Activated CD4-positive, alpha-beta memory T cell treated with anti-CD3 and anti-CD28 coated beads for 36 hours (primary cell): ENCODE measurements at regions not wholly inside any gene's neighbourhood (a gene's known extent, or its start where the extent isn't known, plus 50 kb on each side); places are given as distances from the start of the nearest gene placed in this dataset.
"Not testable (repeated sequence)": the region's sequence is repeated elsewhere in the genome, so short reads cannot be mapped to it uniquely, and the experiment has no call there.

ENCODE experiments used
- CTCF ChIA-PET: fragments of 350-600 bp; sonication (Branson Sonifier 250); formaldehyde crosslinking; loops from one replicate; lab custom pipeline; 2021; ENCODE audit warnings: antibody characterized with exemption, inconsistent platforms; lab: Charles Lee
- POLR2A ChIA-PET: fragments of 350-600 bp; sonication (Branson Sonifier 250); formaldehyde crosslinking; loops from one replicate; lab custom pipeline; 2021; ENCODE audit warnings: antibody characterized with exemption; lab: Charles Lee
- DNase-seq: peaks from one replicate; pipeline ENCODE4 v3.0.0-alpha.2; 2020
- H3K27ac Mint-ChIP-seq: one replicate; pipeline ENCODE4 v1.8.0; 2021; ENCODE audit warnings: mixed read lengths
- H3K27me3 Mint-ChIP-seq: one replicate; pipeline ENCODE4 v1.8.0; 2021; ENCODE audit warnings: mixed read lengths
- H3K36me3 Mint-ChIP-seq: one replicate; pipeline ENCODE4 v1.8.0; 2021; ENCODE audit warnings: mixed read lengths
- H3K4me1 Mint-ChIP-seq: one replicate; pipeline ENCODE4 v1.8.0; 2021; ENCODE audit warnings: low read depth, mixed read lengths
- H3K4me3 Mint-ChIP-seq: one replicate; pipeline ENCODE4 v1.8.0; 2021; ENCODE audit warnings: mild to moderate bottlenecking, mixed read lengths
- H3K9me3 Mint-ChIP-seq: one replicate; pipeline ENCODE4 v1.8.0; 2021; ENCODE audit warnings: mixed read lengths
- intact Hi-C: fragments of 100-400 bp; cut with micrococcal nuclease; formaldehyde crosslinking; loops from one replicate; pipeline ENCODE4 v1.15.1; 2023

- no peaks in the 10 kb centered on the region for H3K27me3 Mint-ChIP-seq
- H3K4me1 Mint-ChIP-seq = no peaks in the 10 kb centered on the region
- intact Hi-C loops = no loop called here
- no peak overlapping the region for H3K27ac Mint-ChIP-seq
- no peaks in the 10 kb centered on the region for H3K9me3 Mint-ChIP-seq
- ChIA-PET CTCF (no interaction called here), POLR2A (no interaction called here)
- no peaks in the 10 kb centered on the region for H3K36me3 Mint-ChIP-seq
- no peak for DNase-seq
- H3K4me3 Mint-ChIP-seq = no peak overlapping the region
Observed at GRCh38 chr3:16686679-16687078, 81.5 kb upstream of the DAZL start.

DNA sequence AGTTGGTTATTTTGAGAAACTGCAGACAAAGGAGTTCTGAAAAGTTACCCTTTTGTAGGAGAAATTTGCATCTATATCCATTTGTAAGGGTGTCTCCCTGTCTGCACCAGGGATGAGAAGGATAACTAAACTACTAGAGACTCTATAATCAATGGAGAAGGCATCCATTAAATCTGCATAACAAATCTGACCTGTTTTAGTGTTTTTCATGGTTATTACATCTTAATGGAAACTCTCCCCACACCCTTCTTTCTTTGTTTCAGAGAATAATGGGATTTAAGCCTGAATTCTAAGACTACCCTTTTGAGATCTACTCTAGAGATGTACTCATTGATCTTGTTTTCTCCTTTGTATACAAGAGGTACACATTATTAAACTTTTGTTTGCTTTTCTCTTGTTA lies 82.0 kb upstream of the DAZL start:
- no peak for DNase-seq
- intact Hi-C loops = no loop called here
- H3K4me3 Mint-ChIP-seq = no peak overlapping the region
- no peaks in the 10 kb centered on the region for H3K9me3 Mint-ChIP-seq
- H3K27ac Mint-ChIP-seq = no peak overlapping the region
- no peaks in the 10 kb centered on the region for H3K27me3 Mint-ChIP-seq
- no peaks in the 10 kb centered on the region for H3K4me1 Mint-ChIP-seq
- CTCF ChIA-PET = no interaction called here
- H3K36me3 Mint-ChIP-seq = no peaks in the 10 kb centered on the region
- POLR2A ChIA-PET = no interaction called here

GRCh38 chr3:16692486-16693344 lies 87.5 kb upstream of the DAZL start:
- intact Hi-C loops = no loop called here
- Mint-ChIP-seq H3K36me3 (no peaks in the 10 kb centered on the region), H3K4me1 (no peaks in the 10 kb centered on the region), H3K27ac (no peak overlapping the region), H3K4me3 (no peak overlapping the region), H3K27me3 (no peaks in the 10 kb centered on the region), H3K9me3 (no peaks in the 10 kb centered on the region)
- POLR2A ChIA-PET = no interaction called here
- no peak for DNase-seq
- CTCF ChIA-PET = no interaction called here

- ChIA-PET POLR2A (no interaction called here), CTCF (interaction anchor here (1.1 kb wide), 1 partner anchor 30 kb away, joined by 3 read pairs; no protein-coding TSS in a partner anchor)
- no peaks in the 10 kb centered on the region for H3K4me1 Mint-ChIP-seq
- DNase-seq = no peak
- intact Hi-C loops = no loop called here
- H3K27me3 Mint-ChIP-seq = no peaks in the 10 kb centered on the region
- H3K9me3 Mint-ChIP-seq = no peaks in the 10 kb centered on the region
- no peak overlapping the region for H3K27ac Mint-ChIP-seq
- no peak overlapping the region for H3K4me3 Mint-ChIP-seq
- H3K36me3 Mint-ChIP-seq = no peaks in the 10 kb centered on the region
Observed at GRCh38 chr3:16693820-16694219, 88.6 kb upstream of the DAZL start.

GRCh38 chr3:16695710-16696109 lies 90.5 kb upstream of the DAZL start:
- intact Hi-C loops = no loop called here
- ChIA-PET POLR2A (no interaction called here), CTCF (no interaction called here)
- H3K27ac Mint-ChIP-seq = no peak overlapping the region
- no peaks in the 10 kb centered on the region for H3K27me3 Mint-ChIP-seq
- H3K4me3 Mint-ChIP-seq = no peak overlapping the region
- H3K4me1 Mint-ChIP-seq = no peaks in the 10 kb centered on the region
- no peaks in the 10 kb centered on the region for H3K9me3 Mint-ChIP-seq
- no peak for DNase-seq
- H3K36me3 Mint-ChIP-seq = no peaks in the 10 kb centered on the region

GRCh38 chr3:16697443-16698147 lies 92.4 kb upstream of the DAZL start:
- no peak for DNase-seq
- CTCF ChIA-PET = no interaction called here
- intact Hi-C loops = no loop called here
- H3K36me3 Mint-ChIP-seq = no peaks in the 10 kb centered on the region
- no peaks in the 10 kb centered on the region for H3K4me1 Mint-ChIP-seq
- no peaks in the 10 kb centered on the region for H3K9me3 Mint-ChIP-seq
- H3K27ac Mint-ChIP-seq = no peak overlapping the region
- POLR2A ChIA-PET = no interaction called here
- no peak overlapping the region for H3K4me3 Mint-ChIP-seq
- no peaks in the 10 kb centered on the region for H3K27me3 Mint-ChIP-seq

- Mint-ChIP-seq H3K9me3 (no peaks in the 10 kb centered on the region), H3K27me3 (no peaks in the 10 kb centered on the region), H3K4me3 (no peak overlapping the region), H3K36me3 (no peaks in the 10 kb centered on the region), H3K27ac (no peak overlapping the region), H3K4me1 (no peaks in the 10 kb centered on the region)
- DNase-seq = no peak
- intact Hi-C loops = no loop called here
- CTCF ChIA-PET = no interaction called here
- POLR2A ChIA-PET = no interaction called here
Observed at GRCh38 chr3:16700651-16701050, 95.4 kb upstream of the DAZL start.

DNA sequence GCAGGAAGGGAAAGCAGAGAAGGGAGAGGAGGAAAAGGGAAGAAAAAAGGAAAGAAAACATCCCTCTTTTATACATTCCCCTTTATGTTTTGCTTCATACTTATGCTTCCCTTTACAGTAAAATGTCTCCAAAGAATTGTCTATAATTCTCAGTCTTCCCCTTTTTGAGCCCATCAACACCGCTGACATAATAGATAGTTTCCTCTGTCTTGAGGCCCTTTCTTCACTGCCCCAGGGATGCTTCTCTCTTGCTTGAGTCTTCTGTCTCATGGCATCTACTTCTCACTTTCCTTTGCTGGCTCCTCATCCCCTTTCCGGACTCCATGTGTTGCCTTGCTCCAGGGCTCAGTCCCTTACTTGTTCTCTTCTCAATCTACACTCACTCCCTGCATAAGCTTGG lies 99.7 kb upstream of the DAZL start:
- POLR2A ChIA-PET = no interaction called here
- no peak overlapping the region for H3K4me3 Mint-ChIP-seq
- H3K27me3 Mint-ChIP-seq = no peaks in the 10 kb centered on the region
- H3K27ac Mint-ChIP-seq = no peak overlapping the region
- CTCF ChIA-PET = no interaction called here
- H3K36me3 Mint-ChIP-seq = no peaks in the 10 kb centered on the region
- peaks cover 5% of the 10 kb centered on the region for H3K9me3 Mint-ChIP-seq
- H3K4me1 Mint-ChIP-seq = no peaks in the 10 kb centered on the region
- DNase-seq = no peak
- intact Hi-C loops = no loop called here

GRCh38 chr3:16707260-16707659 lies 102.0 kb upstream of the DAZL start:
- no peaks in the 10 kb centered on the region for H3K36me3 Mint-ChIP-seq
- H3K9me3 Mint-ChIP-seq = peaks cover 5% of the 10 kb centered on the region
- intact Hi-C loops = no loop called here
- no peak overlapping the region for H3K27ac Mint-ChIP-seq
- H3K27me3 Mint-ChIP-seq = no peaks in the 10 kb centered on the region
- H3K4me1 Mint-ChIP-seq = no peaks in the 10 kb centered on the region
- DNase-seq = no peak
- ChIA-PET CTCF (no interaction called here), POLR2A (no interaction called here)
- no peak overlapping the region for H3K4me3 Mint-ChIP-seq

GRCh38 chr3:16708285-16708684 lies 103.1 kb upstream of the DAZL start:
- peaks cover 4% of the 10 kb centered on the region for H3K36me3 Mint-ChIP-seq
- ChIA-PET POLR2A (no interaction called here), CTCF (no interaction called here)
- no peaks in the 10 kb centered on the region for H3K4me1 Mint-ChIP-seq
- peaks cover 14% of the 10 kb centered on the region for H3K9me3 Mint-ChIP-seq
- DNase-seq = no peak
- H3K27ac Mint-ChIP-seq = no peak overlapping the region
- H3K4me3 Mint-ChIP-seq = no peak overlapping the region
- no peaks in the 10 kb centered on the region for H3K27me3 Mint-ChIP-seq
- intact Hi-C loops = no loop called here

- H3K27ac Mint-ChIP-seq, POLR2A ChIA-PET, CTCF ChIA-PET, intact Hi-C loops, H3K27me3 Mint-ChIP-seq, H3K4me1 Mint-ChIP-seq, DNase-seq, H3K4me3 Mint-ChIP-seq, H3K36me3 Mint-ChIP-seq: not testable (repeated sequence)
- peaks cover 28% of the 10 kb centered on the region for H3K9me3 Mint-ChIP-seq
Observed at GRCh38 chr3:16711691-16712090, 106.5 kb upstream of the DAZL start.

GRCh38 chr3:16715281-16715680 lies 110.1 kb upstream of the DAZL start:
- no peak overlapping the region for H3K27ac Mint-ChIP-seq
- ChIA-PET CTCF (no interaction called here), POLR2A (no interaction called here)
- no peak for DNase-seq
- peaks cover 2% of the 10 kb centered on the region for H3K4me1 Mint-ChIP-seq
- intact Hi-C loops = no loop called here
- peaks cover 22% of the 10 kb centered on the region for H3K9me3 Mint-ChIP-seq
- H3K4me3 Mint-ChIP-seq = no peak overlapping the region
- H3K27me3 Mint-ChIP-seq = peaks cover 5% of the 10 kb centered on the region
- peaks cover 10% of the 10 kb centered on the region for H3K36me3 Mint-ChIP-seq

DNA sequence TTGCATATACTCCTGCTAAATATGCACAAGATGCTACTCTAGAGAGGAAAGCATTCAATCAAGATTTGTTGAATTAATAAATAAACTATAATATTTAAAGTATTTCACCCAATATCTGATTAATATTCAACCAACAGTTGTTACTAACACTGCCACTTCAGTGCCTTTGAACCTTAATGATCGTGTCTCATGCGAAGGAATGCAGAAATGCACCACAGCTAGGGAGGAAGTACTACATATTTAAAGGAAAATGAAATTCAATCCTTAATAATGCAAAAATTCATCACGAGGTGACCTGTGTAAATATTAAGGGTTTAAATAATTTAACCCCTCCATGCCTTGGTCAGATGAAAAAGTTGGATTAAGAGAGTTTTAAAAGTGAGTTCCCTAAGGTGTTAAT lies 114.2 kb upstream of the DAZL start:
- ChIA-PET CTCF (no interaction called here), POLR2A (no interaction called here)
- H3K27me3 Mint-ChIP-seq = peaks cover 5% of the 10 kb centered on the region
- intact Hi-C loops = no loop called here
- H3K36me3 Mint-ChIP-seq = no peaks in the 10 kb centered on the region
- DNase-seq = no peak
- peaks cover 3% of the 10 kb centered on the region for H3K9me3 Mint-ChIP-seq
- H3K4me3 Mint-ChIP-seq = no peak overlapping the region
- peaks cover 4% of the 10 kb centered on the region for H3K4me1 Mint-ChIP-seq
- H3K27ac Mint-ChIP-seq = no peak overlapping the region
